ENCODE measurements at regions not wholly inside any gene's neighbourhood (a gene's known extent, or its start where the extent isn't known, plus 50 kb on each side); places are given as distances from the start of the nearest gene placed in this dataset.

DNA sequence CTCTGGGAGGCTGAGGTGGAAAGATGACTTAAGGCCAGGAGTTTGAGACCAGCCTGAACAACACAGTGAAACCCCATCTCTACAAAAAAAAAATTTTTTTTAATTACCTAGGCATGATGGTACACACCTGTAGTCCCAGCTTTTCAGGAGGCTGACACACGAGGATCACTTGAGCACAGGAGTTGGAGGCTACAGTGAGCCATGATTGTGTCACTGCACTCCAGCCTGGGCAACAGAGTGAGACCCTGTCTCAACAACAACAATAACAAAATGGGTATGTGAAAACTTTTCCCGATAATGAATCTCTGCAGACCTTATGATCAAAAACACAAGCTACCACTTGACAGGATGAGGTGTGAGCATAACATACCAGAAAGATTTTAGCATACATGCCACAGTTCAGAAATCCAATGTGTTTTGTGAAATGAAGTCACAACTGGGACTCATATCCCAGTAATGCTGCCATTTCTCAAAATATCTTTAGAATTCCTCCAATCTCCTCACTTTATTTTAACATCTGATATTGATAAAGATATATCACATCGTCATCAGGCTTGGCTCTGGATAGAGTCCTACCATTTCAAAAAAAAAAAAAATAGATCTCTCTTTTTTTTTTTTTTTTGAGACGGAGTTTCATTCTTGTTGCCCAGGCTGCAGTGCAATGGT lies 74.0 kb upstream of the PELI1 start:
- H2BK15ac ChIP-seq (ENCODE audit: low read length), result no peak overlapping the region
- H3K9me3 ChIP-seq (replicated peaks in 1 of 2; ENCODE audit: control insufficient read depth in 2 of 2, insufficient read depth in 1 of 2, low read depth in 1 of 2, low read length in 2 of 2), result no peaks in the 10 kb centered on the region
- no peak overlapping the region for H3K4me3 ChIP-seq (ENCODE audit: low read length in 2 of 2)
- H2AK5ac ChIP-seq (ENCODE audit: low read depth, low read length), result no peak overlapping the region
- H3K4me1 ChIP-seq (ENCODE audit: control insufficient read depth in 2 of 2, insufficient read depth in 1 of 2, low read depth in 1 of 2, low read length in 2 of 2), result peaks cover 0 to 6% of the 10 kb centered on the region in 2 donors
- no peak overlapping the region for H4K8ac ChIP-seq (ENCODE audit: low read depth, low read length)
- no peak overlapping the region for H3K4ac ChIP-seq (ENCODE audit: low read length)
- H2AFZ ChIP-seq (ENCODE audit: low read length), result no peak overlapping the region
- no peak overlapping the region for H3K27ac ChIP-seq (replicated peaks; ENCODE audit: low read length)
- no peak overlapping the region for H3K18ac ChIP-seq (ENCODE audit: low read length)
- no peak overlapping the region for H3K14ac ChIP-seq (ENCODE audit: low read length)
- WGBS, 2 donors (ENCODE audit: extremely low coverage in 2 of 2, insufficient read length in 2 of 2, insufficient replicate concordance in 1 of 2), result no CpG with 5 or more reads among the region's 4 CpGs
- H2BK120ac ChIP-seq (ENCODE audit: low read depth, low read length), result no peak overlapping the region
- H3K9ac ChIP-seq (ENCODE audit: low read depth, low read length, poor library complexity), result no peak overlapping the region
- H3K23ac ChIP-seq (ENCODE audit: low read depth, low read length, poor library complexity), result no peak overlapping the region
- no peaks in the 10 kb centered on the region for H3K27me3 ChIP-seq (ENCODE audit: control insufficient read depth in 3 of 3, insufficient read depth in 3 of 3, low read depth in 1 of 3, low read length in 3 of 3)
- no peak overlapping the region for H2BK12ac ChIP-seq (ENCODE audit: low read length)
- H3K4me2 ChIP-seq (ENCODE audit: insufficient read depth, low read length, poor library complexity, severe bottlenecking), result no peak overlapping the region
- H3K36me3 ChIP-seq (replicated peaks in 1 of 2; ENCODE audit: control insufficient read depth in 2 of 2, insufficient read depth in 2 of 2, low read length in 2 of 2), result no peaks in the 10 kb centered on the region
- no peak overlapping the region for H2BK5ac ChIP-seq (ENCODE audit: low read length)
- no peaks in the 10 kb centered on the region for H3K79me1 ChIP-seq (ENCODE audit: low read depth, low read length)
- no peak for DNase-seq (ENCODE audit: low spot score)
- no peak overlapping the region for H4K91ac ChIP-seq (ENCODE audit: low read depth, low read length, poor library complexity)

DNA sequence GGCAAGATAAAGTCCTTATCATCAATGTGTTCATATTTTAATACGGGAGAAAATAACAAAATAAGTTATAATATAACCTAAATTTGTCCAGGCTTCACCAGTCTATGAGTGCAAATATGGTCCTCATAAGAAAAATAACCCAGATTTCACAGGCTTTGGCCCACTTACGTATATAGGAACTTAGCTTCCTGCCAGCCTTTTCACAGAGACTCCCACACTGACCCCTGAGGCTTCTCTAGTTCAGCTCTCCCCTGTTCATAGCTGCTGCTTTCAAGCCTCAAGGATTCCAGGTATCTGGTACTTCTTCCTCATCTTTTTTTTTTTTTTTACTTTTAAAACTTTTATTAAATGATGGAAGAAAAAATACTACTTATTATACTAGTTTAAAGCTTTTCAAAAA lies 74.9 kb upstream of the PELI1 start:
- H3K9me3 ChIP-seq (replicated peaks in 1 of 2; ENCODE audit: control insufficient read depth in 2 of 2, insufficient read depth in 1 of 2, low read depth in 1 of 2, low read length in 2 of 2), result no peaks in the 10 kb centered on the region
- no peak overlapping the region for H4K91ac ChIP-seq (ENCODE audit: low read depth, low read length, poor library complexity)
- no peak overlapping the region for H2BK15ac ChIP-seq (ENCODE audit: low read length)
- no peak for DNase-seq (ENCODE audit: low spot score)
- H3K18ac ChIP-seq (ENCODE audit: low read length), result no peak overlapping the region
- no peak overlapping the region for H3K4me3 ChIP-seq (ENCODE audit: low read length in 2 of 2)
- H3K9ac ChIP-seq (ENCODE audit: low read depth, low read length, poor library complexity), result no peak overlapping the region
- H2BK5ac ChIP-seq (ENCODE audit: low read length), result no peak overlapping the region
- H3K14ac ChIP-seq (ENCODE audit: low read length), result no peak overlapping the region
- no peak overlapping the region for H3K4ac ChIP-seq (ENCODE audit: low read length)
- no peak overlapping the region for H3K23ac ChIP-seq (ENCODE audit: low read depth, low read length, poor library complexity)
- no peaks in the 10 kb centered on the region for H3K27me3 ChIP-seq (ENCODE audit: control insufficient read depth in 3 of 3, insufficient read depth in 3 of 3, low read depth in 1 of 3, low read length in 3 of 3)
- H3K79me1 ChIP-seq (ENCODE audit: low read depth, low read length), result no peaks in the 10 kb centered on the region
- H2BK12ac ChIP-seq (ENCODE audit: low read length), result no peak overlapping the region
- H3K4me2 ChIP-seq (ENCODE audit: insufficient read depth, low read length, poor library complexity, severe bottlenecking), result no peak overlapping the region
- H2AK5ac ChIP-seq (ENCODE audit: low read depth, low read length), result no peak overlapping the region
- no peaks in the 10 kb centered on the region for H3K36me3 ChIP-seq (replicated peaks in 1 of 2; ENCODE audit: control insufficient read depth in 2 of 2, insufficient read depth in 2 of 2, low read length in 2 of 2)
- H2AFZ ChIP-seq (ENCODE audit: low read length), result no peak overlapping the region
- no peak overlapping the region for H4K8ac ChIP-seq (ENCODE audit: low read depth, low read length)
- no peak overlapping the region for H3K27ac ChIP-seq (replicated peaks; ENCODE audit: low read length)
- peaks cover 0 to 6% of the 10 kb centered on the region in 2 donors for H3K4me1 ChIP-seq (ENCODE audit: control insufficient read depth in 2 of 2, insufficient read depth in 1 of 2, low read depth in 1 of 2, low read length in 2 of 2)
- WGBS, 2 donors (ENCODE audit: extremely low coverage in 2 of 2, insufficient read length in 2 of 2, insufficient replicate concordance in 1 of 2), result no CpG with 5 or more reads among the region's 2 CpGs
- H2BK120ac ChIP-seq (ENCODE audit: low read depth, low read length), result no peak overlapping the region

DNA sequence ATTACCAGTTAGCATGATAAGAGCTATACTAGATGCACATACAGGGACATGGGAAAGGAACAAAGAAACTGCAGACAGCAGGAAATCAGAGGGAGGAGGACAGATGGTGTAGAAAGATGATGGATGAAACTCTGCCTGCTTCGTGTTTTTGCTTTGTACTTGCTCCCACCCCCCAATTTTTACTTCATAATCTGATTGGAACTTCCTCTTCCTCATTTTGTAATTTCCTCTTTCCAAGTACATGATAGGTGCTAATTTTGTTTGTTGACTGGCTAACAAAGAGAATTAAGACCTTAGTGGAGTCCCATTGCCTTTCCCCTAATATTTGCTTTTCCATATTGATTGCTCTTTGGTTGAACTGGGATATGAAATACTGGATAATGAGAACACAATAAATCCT lies 76.0 kb upstream of the PELI1 start:
- no peaks in the 10 kb centered on the region for H3K79me1 ChIP-seq (ENCODE audit: low read depth, low read length)
- WGBS, 2 donors (ENCODE audit: extremely low coverage in 2 of 2, insufficient read length in 2 of 2, insufficient replicate concordance in 1 of 2), result no CpG with 5 or more reads among the region's 1 CpG
- no peak overlapping the region for H2AFZ ChIP-seq (ENCODE audit: low read length)
- H2BK15ac ChIP-seq (ENCODE audit: low read length), result no peak overlapping the region
- no peak overlapping the region for H3K4me2 ChIP-seq (ENCODE audit: insufficient read depth, low read length, poor library complexity, severe bottlenecking)
- no peak overlapping the region for H3K4ac ChIP-seq (ENCODE audit: low read length)
- no peak overlapping the region for H3K23ac ChIP-seq (ENCODE audit: low read depth, low read length, poor library complexity)
- H3K36me3 ChIP-seq (replicated peaks in 1 of 2; ENCODE audit: control insufficient read depth in 2 of 2, insufficient read depth in 2 of 2, low read length in 2 of 2), result no peaks in the 10 kb centered on the region
- H3K27ac ChIP-seq (replicated peaks; ENCODE audit: low read length), result no peak overlapping the region
- no peak overlapping the region for H4K91ac ChIP-seq (ENCODE audit: low read depth, low read length, poor library complexity)
- H3K9ac ChIP-seq (ENCODE audit: low read depth, low read length, poor library complexity), result no peak overlapping the region
- no peak overlapping the region for H2BK120ac ChIP-seq (ENCODE audit: low read depth, low read length)
- no peak overlapping the region for H2BK12ac ChIP-seq (ENCODE audit: low read length)
- no peak for DNase-seq (ENCODE audit: low spot score)
- H3K4me3 ChIP-seq (ENCODE audit: low read length in 2 of 2), result no peak overlapping the region
- H3K27me3 ChIP-seq (ENCODE audit: control insufficient read depth in 3 of 3, insufficient read depth in 3 of 3, low read depth in 1 of 3, low read length in 3 of 3), result no peaks in the 10 kb centered on the region
- peaks cover 0 to 2% of the 10 kb centered on the region in 2 donors for H3K4me1 ChIP-seq (ENCODE audit: control insufficient read depth in 2 of 2, insufficient read depth in 1 of 2, low read depth in 1 of 2, low read length in 2 of 2)
- H2BK5ac ChIP-seq (ENCODE audit: low read length), result no peak overlapping the region
- no peak overlapping the region for H2AK5ac ChIP-seq (ENCODE audit: low read depth, low read length)
- H3K18ac ChIP-seq (ENCODE audit: low read length), result no peak overlapping the region
- H4K8ac ChIP-seq (ENCODE audit: low read depth, low read length), result no peak overlapping the region
- no peaks in the 10 kb centered on the region for H3K9me3 ChIP-seq (replicated peaks in 1 of 2; ENCODE audit: control insufficient read depth in 2 of 2, insufficient read depth in 1 of 2, low read depth in 1 of 2, low read length in 2 of 2)
- H3K14ac ChIP-seq (ENCODE audit: low read length), result no peak overlapping the region

DNA sequence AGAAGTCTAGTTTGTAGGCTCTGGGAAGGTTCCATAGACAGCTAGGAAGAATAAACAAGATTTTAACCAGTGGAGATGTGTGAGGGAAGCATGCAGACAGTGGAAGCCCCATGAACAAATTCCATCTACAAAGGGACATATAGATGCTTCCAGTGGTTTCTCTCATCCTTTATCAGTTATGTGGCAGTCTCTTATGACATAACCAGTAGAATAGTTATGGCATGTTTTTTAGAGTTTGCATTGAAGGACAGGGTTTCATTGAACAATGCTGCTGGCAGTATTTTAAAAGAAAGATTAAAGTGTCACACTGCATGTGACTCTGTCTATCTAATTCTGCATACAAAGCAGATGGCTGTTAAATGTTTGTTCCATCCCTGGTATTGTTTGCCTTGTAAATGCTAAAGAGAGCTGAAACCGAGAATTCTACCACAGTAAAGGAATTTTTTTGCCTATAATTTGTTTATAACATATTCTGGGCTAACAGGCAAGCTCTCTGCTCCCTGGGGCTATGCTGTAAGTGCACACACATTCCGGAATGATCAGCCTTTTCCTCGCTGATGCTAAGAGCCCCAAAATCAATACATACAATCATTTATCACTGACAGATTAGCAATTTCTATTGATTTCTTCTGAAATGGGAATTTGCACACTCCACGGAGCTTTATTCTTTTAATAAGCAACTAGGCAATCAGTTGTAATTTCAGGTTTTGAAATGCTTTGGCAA lies 76.8 kb upstream of the PELI1 start:
- Histone ChIP-seq H3K27ac (replicated peaks; ENCODE audit: low read length) (no peak overlapping the region), H2BK12ac (ENCODE audit: low read length) (no peak overlapping the region), H3K36me3 (replicated peaks in 1 of 2; ENCODE audit: control insufficient read depth in 2 of 2, insufficient read depth in 2 of 2, low read length in 2 of 2) (no peaks in the 10 kb centered on the region), H4K91ac (ENCODE audit: low read depth, low read length, poor library complexity) (no peak overlapping the region), H3K9ac (ENCODE audit: low read depth, low read length, poor library complexity) (no peak overlapping the region), H3K4me3 (ENCODE audit: low read length in 2 of 2) (no peak overlapping the region), H2BK15ac (ENCODE audit: low read length) (no peak overlapping the region), H4K8ac (ENCODE audit: low read depth, low read length) (no peak overlapping the region), H3K4me1 (ENCODE audit: control insufficient read depth in 2 of 2, insufficient read depth in 1 of 2, low read depth in 1 of 2, low read length in 2 of 2) (peaks cover 0 to 2% of the 10 kb centered on the region in 2 donors), H2AK5ac (ENCODE audit: low read depth, low read length) (no peak overlapping the region), H3K9me3 (replicated peaks in 1 of 2; ENCODE audit: control insufficient read depth in 2 of 2, insufficient read depth in 1 of 2, low read depth in 1 of 2, low read length in 2 of 2) (no peaks in the 10 kb centered on the region), H3K23ac (ENCODE audit: low read depth, low read length, poor library complexity) (no peak overlapping the region), H3K14ac (ENCODE audit: low read length) (no peak overlapping the region), H2BK5ac (ENCODE audit: low read length) (no peak overlapping the region), H3K18ac (ENCODE audit: low read length) (no peak overlapping the region), H2BK120ac (ENCODE audit: low read depth, low read length) (no peak overlapping the region), H3K79me1 (ENCODE audit: low read depth, low read length) (no peaks in the 10 kb centered on the region), H3K27me3 (ENCODE audit: control insufficient read depth in 3 of 3, insufficient read depth in 3 of 3, low read depth in 1 of 3, low read length in 3 of 3) (no peaks in the 10 kb centered on the region), H3K4me2 (ENCODE audit: insufficient read depth, low read length, poor library complexity, severe bottlenecking) (no peak overlapping the region), H2AFZ (ENCODE audit: low read length) (no peak overlapping the region), H3K4ac (ENCODE audit: low read length) (no peak overlapping the region)
- DNase-seq (ENCODE audit: low spot score), result no peak
- no CpG with 5 or more reads among the region's 4 CpGs for WGBS, 2 donors (ENCODE audit: extremely low coverage in 2 of 2, insufficient read length in 2 of 2, insufficient replicate concordance in 1 of 2)

Measured in neuronal stem cell (in vitro differentiated cells).